WTC11 (cell line): ENCODE measurements at regions not wholly inside any gene's neighbourhood (a gene's known extent, or its start where the extent isn't known, plus 50 kb on each side); places are given as distances from the start of the nearest gene placed in this dataset.
"Not testable (repeated sequence)": the region's sequence is repeated elsewhere in the genome, so short reads cannot be mapped to it uniquely, and the experiment has no call there.

Source experiments
- ATAC-seq: fragments of 200-7000 bp; cut with Tn5 transposase; 2 replicates; pipeline ENCODE4 v1.10.0; 2021; ENCODE audit warnings: mild to moderate bottlenecking, moderate library complexity
- CTCF ChIA-PET: fragments of 300-600 bp; sonication (Branson Sonifier 250); formaldehyde crosslinking; loops from one replicate; lab custom pipeline; 2021; ENCODE audit warnings: antibody characterized with exemption; lab: Charles Lee
- POLR2A ChIA-PET: fragments of 350-600 bp; sonication (Branson Sonifier 250); formaldehyde crosslinking; loops from one replicate; lab custom pipeline; 2021; ENCODE audit warnings: antibody characterized with exemption; lab: Charles Lee
- DNase-seq: peaks from one replicate; pipeline ENCODE4 v3.0.0; 2021; ENCODE audit warnings: low spot score
- H3K27ac Mint-ChIP-seq: 2 replicates; pipeline ENCODE4 v1.8.0; 2021; ENCODE audit warnings: mixed read lengths
- H3K27me3 Mint-ChIP-seq: 2 replicates; pipeline ENCODE4 v1.8.0; 2021; ENCODE audit warnings: low read depth, mild to moderate bottlenecking, moderate library complexity, mixed read lengths
- H3K36me3 Mint-ChIP-seq: 2 replicates; pipeline ENCODE4 v1.8.0; 2021; ENCODE audit warnings: mixed read lengths
- H3K4me1 Mint-ChIP-seq: 2 replicates; pipeline ENCODE4 v1.8.0; 2022; ENCODE audit warnings: mixed read lengths
- H3K4me3 Mint-ChIP-seq: 2 replicates; pipeline ENCODE4 v1.8.0; 2021; ENCODE audit warnings: mild to moderate bottlenecking, moderate library complexity, mixed read lengths
- H3K9me3 Mint-ChIP-seq: 2 replicates; pipeline ENCODE4 v1.8.0; 2021; ENCODE audit warnings: mixed read lengths
- CBFB ChIP-seq: sonication (generic); formaldehyde crosslinking; IDR thresholded peaks from 2 replicates; pipeline ENCODE4 v1.8.1; 2022; ENCODE audit warnings: mild to moderate bottlenecking, low read depth, missing genetic modification reagents
- KAT7 ChIP-seq: sonication (generic); formaldehyde crosslinking; IDR thresholded peaks from 2 replicates; pipeline ENCODE4 v1.8.1; 2023; ENCODE audit warnings: missing genetic modification reagents, mild to moderate bottlenecking, borderline replicate concordance
- MXD4 ChIP-seq: fragments of 250-450 bp; sonication (Bioruptor Pico); IDR thresholded peaks from 2 replicates; pipeline ENCODE4 v1.8.0; 2021; ENCODE audit warnings: mild to moderate bottlenecking, moderate library complexity, borderline replicate concordance
- NFE2L1 ChIP-seq: sonication (generic); formaldehyde crosslinking; IDR thresholded peaks from 2 replicates; pipeline ENCODE4 v1.8.1; 2023; ENCODE audit warnings: missing genetic modification reagents
- NR2C2 ChIP-seq: sonication (generic); formaldehyde crosslinking; IDR thresholded peaks from 2 replicates; pipeline ENCODE4 v1.8.0; 2022; ENCODE audit warnings: mild to moderate bottlenecking, missing genetic modification reagents
- RELA ChIP-seq: sonication (generic); formaldehyde crosslinking; IDR thresholded peaks from 2 replicates; pipeline ENCODE4 v1.8.1; 2022; ENCODE audit warnings: missing genetic modification reagents, mild to moderate bottlenecking, borderline replicate concordance
- SMAD3 ChIP-seq: sonication (generic); formaldehyde crosslinking; IDR thresholded peaks from 2 replicates; pipeline ENCODE4 v1.8.0; 2022; ENCODE audit warnings: missing genetic modification reagents, mild to moderate bottlenecking, borderline replicate concordance
- TCF7 ChIP-seq: sonication (generic); formaldehyde crosslinking; IDR thresholded peaks from 2 replicates; pipeline ENCODE4 v1.8.0; 2022; ENCODE audit warnings: mild to moderate bottlenecking, low read depth, missing genetic modification reagents, moderate library complexity
- ZNF232 ChIP-seq: sonication (generic); formaldehyde crosslinking; IDR thresholded peaks from 2 replicates; pipeline ENCODE4 v1.8.0; 2022; ENCODE audit warnings: mild to moderate bottlenecking, missing genetic modification reagents
- ZNF317 ChIP-seq: sonication (generic); formaldehyde crosslinking; IDR thresholded peaks from 2 replicates; pipeline ENCODE4 v1.8.1; 2023; ENCODE audit warnings: low read depth, mild to moderate bottlenecking, moderate library complexity, missing genetic modification reagents, borderline replicate concordance
- ZNF416 ChIP-seq: fragments of 250-450 bp; sonication (Bioruptor Pico); IDR thresholded peaks from 2 replicates; pipeline ENCODE4 v1.9.0; 2021; ENCODE audit warnings: mild to moderate bottlenecking, inconsistent platforms
- TF ChIP-seq, protein P1 (sequence below): fragments of 250-450 bp; sonication (Bioruptor Pico); IDR thresholded peaks from 2 replicates; pipeline ENCODE4 v1.9.0; 2021; ENCODE audit warnings: mild to moderate bottlenecking
- TF ChIP-seq, protein P2 (sequence below): sonication (generic); formaldehyde crosslinking; IDR thresholded peaks from 2 replicates; pipeline ENCODE4 v1.8.0; 2023; ENCODE audit warnings: missing genetic modification reagents
- TF ChIP-seq, protein P3 (sequence below): sonication (generic); formaldehyde crosslinking; IDR thresholded peaks from 2 replicates; pipeline ENCODE4 v1.8.0; 2022; ENCODE audit warnings: mild to moderate bottlenecking, missing genetic modification reagents
- TF ChIP-seq, protein P4 (sequence below): sonication (generic); formaldehyde crosslinking; IDR thresholded peaks from 2 replicates; pipeline ENCODE4 v1.8.1; 2023; ENCODE audit warnings: mild to moderate bottlenecking, moderate library complexity, missing genetic modification reagents
- TF ChIP-seq, protein P5 (sequence below): sonication (generic); formaldehyde crosslinking; conservative IDR thresholded peaks from 2 replicates; pipeline ENCODE4 v1.8.1; 2022; ENCODE audit warnings: mild to moderate bottlenecking, missing genetic modification reagents
- TF ChIP-seq, protein P6 (sequence below): sonication (generic); formaldehyde crosslinking; IDR thresholded peaks from 2 replicates; pipeline ENCODE4 v1.8.1; 2022; ENCODE audit warnings: mild to moderate bottlenecking, moderate library complexity, missing genetic modification reagents
- TF ChIP-seq, protein P7 (sequence below): sonication (generic); formaldehyde crosslinking; IDR thresholded peaks from 2 replicates; pipeline ENCODE4 v1.8.1; 2022; ENCODE audit warnings: low read depth, missing genetic modification reagents, borderline replicate concordance

DNA sequence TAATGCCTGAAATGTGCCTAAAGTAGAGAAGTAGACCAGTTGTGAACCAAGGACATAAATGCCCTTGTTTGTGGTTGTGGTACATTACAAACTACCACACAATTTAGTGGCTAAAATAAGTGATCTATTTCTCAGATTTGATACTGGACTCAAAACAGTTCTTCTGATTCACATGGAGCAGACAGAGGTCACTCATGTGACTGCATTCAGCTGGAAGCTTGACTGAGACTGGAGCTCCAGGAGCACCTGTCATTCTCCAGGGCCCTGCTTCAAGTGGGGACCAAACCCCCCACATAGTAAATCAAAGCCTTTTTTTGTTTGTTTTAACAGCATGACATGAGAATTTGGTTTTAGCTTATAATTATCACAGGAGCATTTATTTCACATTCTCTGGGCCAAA lies 301.2 kb downstream of the OXSM start:
- H3K4me1 Mint-ChIP-seq, result no peaks in the 10 kb centered on the region
- H3K4me3 Mint-ChIP-seq, result no peak overlapping the region
- no peak for DNase-seq
- no peak for ATAC-seq
- 0 out of 2 replicates have a peak, but pooled peaks cover 4% of the 10 kb centered on the region for H3K27me3 Mint-ChIP-seq
- peaks cover 77% of the 10 kb centered on the region for H3K9me3 Mint-ChIP-seq
- TF ChIP-seq ZNF416 (CRISPR knock-in tag) (no peak), TCF7 (CRISPR knock-in tag) (no peak), MXD4 (no peak), CBFB (CRISPR knock-in tag) (no peak), NR2C2 (CRISPR knock-in tag) (no peak), SMAD3 (CRISPR knock-in tag) (no peak), KAT7 (CRISPR knock-in tag) (no peak), ZNF317 (CRISPR knock-in tag) (no peak), ZNF232 (CRISPR knock-in tag) (no peak), RELA (no peak), NFE2L1 (no peak)
- TF ChIP-seq, protein P1, sequence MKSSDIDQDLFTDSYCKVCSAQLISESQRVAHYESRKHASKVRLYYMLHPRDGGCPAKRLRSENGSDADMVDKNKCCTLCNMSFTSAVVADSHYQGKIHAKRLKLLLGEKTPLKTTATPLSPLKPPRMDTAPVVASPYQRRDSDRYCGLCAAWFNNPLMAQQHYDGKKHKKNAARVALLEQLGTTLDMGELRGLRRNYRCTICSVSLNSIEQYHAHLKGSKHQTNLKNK (CRISPR knock-in tag), result no peak
- TF ChIP-seq, protein P2, sequence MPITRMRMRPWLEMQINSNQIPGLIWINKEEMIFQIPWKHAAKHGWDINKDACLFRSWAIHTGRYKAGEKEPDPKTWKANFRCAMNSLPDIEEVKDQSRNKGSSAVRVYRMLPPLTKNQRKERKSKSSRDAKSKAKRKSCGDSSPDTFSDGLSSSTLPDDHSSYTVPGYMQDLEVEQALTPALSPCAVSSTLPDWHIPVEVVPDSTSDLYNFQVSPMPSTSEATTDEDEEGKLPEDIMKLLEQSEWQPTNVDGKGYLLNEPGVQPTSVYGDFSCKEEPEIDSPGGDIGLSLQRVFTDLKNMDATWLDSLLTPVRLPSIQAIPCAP (CRISPR knock-in tag), result no peak
- TF ChIP-seq, protein P3, sequence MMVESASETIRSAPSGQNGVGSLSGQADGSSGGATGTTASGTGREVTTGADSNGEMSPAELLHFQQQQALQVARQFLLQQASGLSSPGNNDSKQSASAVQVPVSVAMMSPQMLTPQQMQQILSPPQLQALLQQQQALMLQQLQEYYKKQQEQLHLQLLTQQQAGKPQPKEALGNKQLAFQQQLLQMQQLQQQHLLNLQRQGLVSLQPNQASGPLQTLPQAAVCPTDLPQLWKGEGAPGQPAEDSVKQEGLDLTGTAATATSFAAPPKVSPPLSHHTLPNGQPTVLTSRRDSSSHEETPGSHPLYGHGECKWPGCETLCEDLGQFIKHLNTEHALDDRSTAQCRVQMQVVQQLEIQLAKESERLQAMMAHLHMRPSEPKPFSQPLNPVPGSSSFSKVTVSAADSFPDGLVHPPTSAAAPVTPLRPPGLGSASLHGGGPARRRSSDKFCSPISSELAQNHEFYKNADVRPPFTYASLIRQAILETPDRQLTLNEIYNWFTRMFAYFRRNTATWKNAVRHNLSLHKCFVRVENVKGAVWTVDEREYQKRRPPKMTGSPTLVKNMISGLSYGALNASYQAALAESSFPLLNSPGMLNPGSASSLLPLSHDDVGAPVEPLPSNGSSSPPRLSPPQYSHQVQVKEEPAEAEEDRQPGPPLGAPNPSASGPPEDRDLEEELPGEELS, result no peak
- TF ChIP-seq, protein P4, sequence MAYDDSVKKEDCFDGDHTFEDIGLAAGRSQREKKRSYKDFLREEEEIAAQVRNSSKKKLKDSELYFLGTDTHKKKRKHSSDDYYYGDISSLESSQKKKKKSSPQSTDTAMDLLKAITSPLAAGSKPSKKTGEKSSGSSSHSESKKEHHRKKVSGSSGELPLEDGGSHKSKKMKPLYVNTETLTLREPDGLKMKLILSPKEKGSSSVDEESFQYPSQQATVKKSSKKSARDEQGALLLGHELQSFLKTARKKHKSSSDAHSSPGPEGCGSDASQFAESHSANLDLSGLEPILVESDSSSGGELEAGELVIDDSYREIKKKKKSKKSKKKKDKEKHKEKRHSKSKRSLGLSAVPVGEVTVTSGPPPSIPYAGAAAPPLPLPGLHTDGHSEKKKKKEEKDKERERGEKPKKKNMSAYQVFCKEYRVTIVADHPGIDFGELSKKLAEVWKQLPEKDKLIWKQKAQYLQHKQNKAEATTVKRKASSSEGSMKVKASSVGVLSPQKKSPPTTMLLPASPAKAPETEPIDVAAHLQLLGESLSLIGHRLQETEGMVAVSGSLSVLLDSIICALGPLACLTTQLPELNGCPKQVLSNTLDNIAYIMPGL (CRISPR knock-in tag), result no peak
- TF ChIP-seq, protein P5, sequence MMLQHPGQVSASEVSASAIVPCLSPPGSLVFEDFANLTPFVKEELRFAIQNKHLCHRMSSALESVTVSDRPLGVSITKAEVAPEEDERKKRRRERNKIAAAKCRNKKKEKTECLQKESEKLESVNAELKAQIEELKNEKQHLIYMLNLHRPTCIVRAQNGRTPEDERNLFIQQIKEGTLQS (CRISPR knock-in tag), result no peak
- TF ChIP-seq, protein P6, sequence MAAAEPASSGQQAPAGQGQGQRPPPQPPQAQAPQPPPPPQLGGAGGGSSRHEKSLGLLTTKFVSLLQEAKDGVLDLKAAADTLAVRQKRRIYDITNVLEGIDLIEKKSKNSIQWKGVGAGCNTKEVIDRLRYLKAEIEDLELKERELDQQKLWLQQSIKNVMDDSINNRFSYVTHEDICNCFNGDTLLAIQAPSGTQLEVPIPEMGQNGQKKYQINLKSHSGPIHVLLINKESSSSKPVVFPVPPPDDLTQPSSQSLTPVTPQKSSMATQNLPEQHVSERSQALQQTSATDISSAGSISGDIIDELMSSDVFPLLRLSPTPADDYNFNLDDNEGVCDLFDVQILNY (CRISPR knock-in tag), result no peak
- TF ChIP-seq, protein P7, sequence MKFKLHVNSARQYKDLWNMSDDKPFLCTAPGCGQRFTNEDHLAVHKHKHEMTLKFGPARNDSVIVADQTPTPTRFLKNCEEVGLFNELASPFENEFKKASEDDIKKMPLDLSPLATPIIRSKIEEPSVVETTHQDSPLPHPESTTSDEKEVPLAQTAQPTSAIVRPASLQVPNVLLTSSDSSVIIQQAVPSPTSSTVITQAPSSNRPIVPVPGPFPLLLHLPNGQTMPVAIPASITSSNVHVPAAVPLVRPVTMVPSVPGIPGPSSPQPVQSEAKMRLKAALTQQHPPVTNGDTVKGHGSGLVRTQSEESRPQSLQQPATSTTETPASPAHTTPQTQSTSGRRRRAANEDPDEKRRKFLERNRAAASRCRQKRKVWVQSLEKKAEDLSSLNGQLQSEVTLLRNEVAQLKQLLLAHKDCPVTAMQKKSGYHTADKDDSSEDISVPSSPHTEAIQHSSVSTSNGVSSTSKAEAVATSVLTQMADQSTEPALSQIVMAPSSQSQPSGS (CRISPR knock-in tag), result no peak
- H3K36me3 Mint-ChIP-seq, result peaks cover 51% of the 10 kb centered on the region
- ChIA-PET CTCF (no interaction called here), POLR2A (no interaction called here)
- H3K27ac Mint-ChIP-seq, result no peak overlapping the region

DNA sequence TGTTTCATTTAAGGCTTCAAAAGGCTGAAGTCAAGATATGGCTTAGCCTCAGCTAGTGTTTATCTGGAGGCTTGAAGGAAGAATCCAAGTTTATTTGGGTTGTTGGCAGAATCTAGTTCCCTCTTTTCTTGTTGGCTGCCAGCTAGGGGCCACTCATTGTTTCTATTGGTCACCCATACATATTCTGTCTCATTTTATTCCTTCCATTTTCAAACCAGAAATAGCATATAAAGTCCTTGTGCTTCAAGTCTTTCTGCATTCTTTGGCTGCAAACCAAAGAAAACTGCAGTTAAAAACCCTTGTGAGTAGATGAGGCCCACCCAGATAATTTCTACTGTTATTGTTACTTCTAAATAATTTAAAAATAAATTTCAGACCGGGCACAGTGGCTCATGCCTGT lies 301.7 kb downstream of the OXSM start:
- Mint-ChIP-seq H3K4me1 (no peaks in the 10 kb centered on the region), H3K9me3 (peaks cover 77% of the 10 kb centered on the region), H3K27me3 (peaks cover 5% of the 10 kb centered on the region; the same call in 1 of the 2 replicates), H3K27ac (no peak overlapping the region), H3K4me3 (no peak overlapping the region), H3K36me3 (peaks cover 52% of the 10 kb centered on the region)
- POLR2A ChIA-PET, result no interaction called here
- CTCF ChIA-PET, result no interaction called here
- ATAC-seq, result no peak
- DNase-seq, result no peak
- TF ChIP-seq CBFB (CRISPR knock-in tag), result no peak

DNA sequence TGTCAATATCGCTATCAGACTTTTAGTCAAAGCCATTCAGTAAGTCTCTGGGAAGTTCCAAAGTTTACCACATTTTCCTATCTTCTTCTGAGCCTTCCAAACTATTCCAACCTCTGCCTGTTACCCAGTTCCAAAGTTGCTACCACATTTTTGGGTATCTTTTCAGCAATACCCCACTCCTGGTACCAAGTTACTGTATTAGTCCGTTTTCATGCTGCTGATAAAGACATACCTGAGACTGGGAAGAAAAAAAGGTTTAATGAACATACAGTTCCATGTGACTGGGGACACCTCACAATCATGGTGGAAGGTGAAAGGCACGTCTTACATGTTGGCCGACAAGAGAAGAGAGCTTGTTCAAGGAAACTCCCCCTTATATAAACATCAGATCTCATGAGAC lies 307.2 kb downstream of the OXSM start:
- H3K4me3 Mint-ChIP-seq, POLR2A ChIA-PET, H3K27me3 Mint-ChIP-seq, CTCF ChIA-PET, H3K27ac Mint-ChIP-seq, ATAC-seq, H3K4me1 Mint-ChIP-seq, DNase-seq: not testable (repeated sequence)
- Mint-ChIP-seq H3K36me3 (peaks cover 44% of the 10 kb centered on the region), H3K9me3 (peaks cover 61% of the 10 kb centered on the region)
